Activated naive CD4-positive, alpha-beta T cell treated with anti-CD3 and anti-CD28 coated beads for 36 hours (primary cell): ENCODE measurements at regions not wholly inside any gene's neighbourhood (a gene's known extent, or its start where the extent isn't known, plus 50 kb on each side); places are given as distances from the start of the nearest gene placed in this dataset.
"Not testable (repeated sequence)": the region's sequence is repeated elsewhere in the genome, so short reads cannot be mapped to it uniquely, and the experiment has no call there.

Experiments
- CTCF ChIA-PET: fragments of 350-600 bp; sonication (Branson Sonifier 250); formaldehyde crosslinking; loops from one replicate; lab custom pipeline; 2021; ENCODE audit warnings: antibody characterized with exemption; lab: Charles Lee
- DNase-seq: peaks from one replicate; pipeline ENCODE4 v3.0.0-alpha.2; 2020
- H3K27ac Mint-ChIP-seq: one replicate; pipeline ENCODE4 v1.8.0; 2021; ENCODE audit warnings: mild to moderate bottlenecking, mixed read lengths
- H3K27me3 Mint-ChIP-seq: one replicate; pipeline ENCODE4 v1.8.0; 2021; ENCODE audit warnings: low read depth, mixed read lengths
- H3K36me3 Mint-ChIP-seq: one replicate; pipeline ENCODE4 v1.8.0; 2021; ENCODE audit warnings: low read depth, mixed read lengths
- H3K4me1 Mint-ChIP-seq: one replicate; pipeline ENCODE4 v1.8.0; 2021; ENCODE audit warnings: low read depth, mixed read lengths
- H3K4me3 Mint-ChIP-seq: one replicate; pipeline ENCODE4 v1.8.0; 2021; ENCODE audit warnings: mild to moderate bottlenecking, moderate library complexity, mixed read lengths
- H3K9me3 Mint-ChIP-seq: one replicate; pipeline ENCODE4 v1.8.0; 2021; ENCODE audit warnings: mixed read lengths
- intact Hi-C: fragments of 100-400 bp; cut with micrococcal nuclease; formaldehyde crosslinking; loops from one replicate; pipeline ENCODE4 v1.15.1; 2023

GRCh38 chrY:19644889-19645638, 99.5 kb downstream of the KDM5D start:
- intact Hi-C loops: no loop called here

GRCh38 chrY:19637651-19638347, 106.7 kb downstream of the KDM5D start:
- H3K4me3 Mint-ChIP-seq: no peak overlapping the region
- no peak overlapping the region for H3K27ac Mint-ChIP-seq
- no peaks in the 10 kb centered on the region for H3K4me1 Mint-ChIP-seq
- no peak for DNase-seq
- H3K27me3 Mint-ChIP-seq: no peaks in the 10 kb centered on the region
- peaks cover 5% of the 10 kb centered on the region for H3K9me3 Mint-ChIP-seq
- CTCF ChIA-PET: no interaction called here
- no peaks in the 10 kb centered on the region for H3K36me3 Mint-ChIP-seq
- intact Hi-C loops: no loop called here

More at GRCh38 chrY:19644889-19645638, 99.5 kb downstream of the KDM5D start:
- no peak for DNase-seq
- CTCF ChIA-PET: no interaction called here
- Mint-ChIP-seq H3K9me3 (peaks cover 2% of the 10 kb centered on the region), H3K27ac (no peak overlapping the region), H3K4me3 (no peak overlapping the region), H3K4me1 (no peaks in the 10 kb centered on the region), H3K27me3 (no peaks in the 10 kb centered on the region), H3K36me3 (no peaks in the 10 kb centered on the region)

GRCh38 chrY:19628926-19629325, 115.6 kb downstream of the KDM5D start:
- no peak overlapping the region for H3K4me3 Mint-ChIP-seq

GRCh38 chrY:19622392-19622791, 122.1 kb downstream of the KDM5D start:
- no peak overlapping the region for H3K4me3 Mint-ChIP-seq
- H3K27me3 Mint-ChIP-seq: no peaks in the 10 kb centered on the region
- no peaks in the 10 kb centered on the region for H3K4me1 Mint-ChIP-seq
- no peaks in the 10 kb centered on the region for H3K9me3 Mint-ChIP-seq
- CTCF ChIA-PET: no interaction called here
- peaks cover 1% of the 10 kb centered on the region for H3K36me3 Mint-ChIP-seq
- DNase-seq: no peak
- no peak overlapping the region for H3K27ac Mint-ChIP-seq
- intact Hi-C loops: no loop called here

More at GRCh38 chrY:19628926-19629325, 115.6 kb downstream of the KDM5D start:
- no peak for DNase-seq
- CTCF ChIA-PET: no interaction called here
- no peaks in the 10 kb centered on the region for H3K4me1 Mint-ChIP-seq
- H3K27me3 Mint-ChIP-seq: no peaks in the 10 kb centered on the region
- intact Hi-C loops: no loop called here
- H3K36me3 Mint-ChIP-seq: peaks cover 1% of the 10 kb centered on the region
- H3K9me3 Mint-ChIP-seq: peaks cover 3% of the 10 kb centered on the region
- no peak overlapping the region for H3K27ac Mint-ChIP-seq

GRCh38 chrY:19621756-19622155, 122.8 kb downstream of the KDM5D start:
- Mint-ChIP-seq H3K9me3 (no peaks in the 10 kb centered on the region), H3K36me3 (no peaks in the 10 kb centered on the region), H3K27me3 (no peaks in the 10 kb centered on the region), H3K27ac (no peak overlapping the region), H3K4me3 (no peak overlapping the region), H3K4me1 (no peaks in the 10 kb centered on the region)
- DNase-seq: no peak
- CTCF ChIA-PET: no interaction called here
- intact Hi-C loops: no loop called here

- Mint-ChIP-seq H3K4me3 (no peak overlapping the region), H3K9me3 (no peaks in the 10 kb centered on the region), H3K27ac (no peak overlapping the region), H3K4me1 (peaks cover 2% of the 10 kb centered on the region), H3K27me3 (no peaks in the 10 kb centered on the region), H3K36me3 (peaks cover 20% of the 10 kb centered on the region)
- CTCF ChIA-PET: interaction anchor here (1.0 kb wide), 1 partner anchor 168 kb away, joined by 3 read pairs; no protein-coding TSS in a partner anchor
- intact Hi-C loops: loop anchor here (2.0 kb wide), 1 partner anchor 34 kb away; no protein-coding TSS in a partner anchor
- DNase-seq: no peak
These were observed 143.4 kb downstream of the KDM5D start for GRCh38 chrY:19601113-19601512.

GRCh38 chrY:19600711-19601110, 143.8 kb downstream of the KDM5D start:
- intact Hi-C loops: loop anchor here (2.0 kb wide), 1 partner anchor 34 kb away; no protein-coding TSS in a partner anchor
- DNase-seq: no peak
- H3K4me1 Mint-ChIP-seq: peaks cover 2% of the 10 kb centered on the region
- CTCF ChIA-PET: no interaction called here
- H3K27ac Mint-ChIP-seq: no peak overlapping the region
- H3K4me3 Mint-ChIP-seq: no peak overlapping the region
- H3K9me3 Mint-ChIP-seq: no peaks in the 10 kb centered on the region
- H3K36me3 Mint-ChIP-seq: peaks cover 20% of the 10 kb centered on the region
- H3K27me3 Mint-ChIP-seq: no peaks in the 10 kb centered on the region

GRCh38 chrY:19590235-19590634, 154.3 kb downstream of the KDM5D start:
- H3K27ac Mint-ChIP-seq: no peak overlapping the region
- H3K27me3 Mint-ChIP-seq: no peaks in the 10 kb centered on the region
- H3K9me3 Mint-ChIP-seq: no peaks in the 10 kb centered on the region
- H3K36me3 Mint-ChIP-seq: peaks cover 16% of the 10 kb centered on the region
- CTCF ChIA-PET: no interaction called here
- peaks cover 12% of the 10 kb centered on the region for H3K4me1 Mint-ChIP-seq
- no peak overlapping the region for H3K4me3 Mint-ChIP-seq
- intact Hi-C loops: no loop called here
- DNase-seq: no peak

GRCh38 chrY:19589664-19590063, 154.9 kb downstream of the KDM5D start:
- DNase-seq: no peak
- Mint-ChIP-seq H3K9me3 (no peaks in the 10 kb centered on the region), H3K4me3 (no peak overlapping the region), H3K36me3 (peaks cover 20% of the 10 kb centered on the region), H3K4me1 (peaks cover 17% of the 10 kb centered on the region), H3K27me3 (no peaks in the 10 kb centered on the region), H3K27ac (no peak overlapping the region)
- CTCF ChIA-PET: no interaction called here
- intact Hi-C loops: no loop called here

GRCh38 chrY:19587311-19587710, 157.2 kb downstream of the KDM5D start:
- H3K27ac Mint-ChIP-seq: no peak overlapping the region
- no peaks in the 10 kb centered on the region for H3K9me3 Mint-ChIP-seq

GRCh38 chrY:19580990-19581389, 163.5 kb downstream of the KDM5D start:
- H3K27me3 Mint-ChIP-seq, DNase-seq, CTCF ChIA-PET, H3K9me3 Mint-ChIP-seq, H3K4me3 Mint-ChIP-seq, intact Hi-C loops: not testable (repeated sequence)
- Mint-ChIP-seq H3K27ac (peak overlapping the region; percentile 30), H3K36me3 (peaks cover 15% of the 10 kb centered on the region), H3K4me1 (peaks cover 46% of the 10 kb centered on the region)

More at GRCh38 chrY:19587311-19587710, 157.2 kb downstream of the KDM5D start:
- H3K4me3 Mint-ChIP-seq: no peak overlapping the region
- no peak for DNase-seq
- peaks cover 17% of the 10 kb centered on the region for H3K36me3 Mint-ChIP-seq
- H3K27me3 Mint-ChIP-seq: no peaks in the 10 kb centered on the region
- H3K4me1 Mint-ChIP-seq: peaks cover 30% of the 10 kb centered on the region
- intact Hi-C loops: no loop called here
- CTCF ChIA-PET: no interaction called here

- H3K9me3 Mint-ChIP-seq: no peaks in the 10 kb centered on the region
- peaks cover 15% of the 10 kb centered on the region for H3K36me3 Mint-ChIP-seq
- H3K4me1 Mint-ChIP-seq: peaks cover 50% of the 10 kb centered on the region
- intact Hi-C loops: no loop called here
- no peak overlapping the region for H3K4me3 Mint-ChIP-seq
- no peak for DNase-seq
- H3K27me3 Mint-ChIP-seq: no peaks in the 10 kb centered on the region
- CTCF ChIA-PET: no interaction called here
- H3K27ac Mint-ChIP-seq: no peak overlapping the region
These were observed 166.1 kb downstream of the KDM5D start for GRCh38 chrY:19578281-19578874.
